Ovary (tissue), 3 donors: ENCODE measurements at regions not wholly inside any gene's neighbourhood (a gene's known extent, or its start where the extent isn't known, plus 50 kb on each side); places are given as distances from the start of the nearest gene placed in this dataset.

Experiments used
- POLR2A ChIP-seq: fragments of 450-650 bp; IDR thresholded peaks from one replicate; pipeline ENCODE4 v1.6.1; 2017; ENCODE audit warnings: antibody characterized with exemption, mild to moderate bottlenecking, moderate library complexity
- TF ChIP-seq, protein P1 (sequence below), 3 donors: fragments of 450-650 bp in 2 of 3; fragments of 200-600 bp in 1 of 3; IDR thresholded peaks; one replicate each; pipeline versions ENCODE4 v1.5.1 to v1.8.0; 2016 to 2022; ENCODE audit warnings: antibody characterized with exemption in 3 of 3, mild to moderate bottlenecking in 1 of 3
- donor health status: DM: no; HTN: no; CAD: no.

GRCh38 chr9:102519423-102519822 lies 475.7 kb upstream of the CYLC2 start:
- TF ChIP-seq, protein P1, sequence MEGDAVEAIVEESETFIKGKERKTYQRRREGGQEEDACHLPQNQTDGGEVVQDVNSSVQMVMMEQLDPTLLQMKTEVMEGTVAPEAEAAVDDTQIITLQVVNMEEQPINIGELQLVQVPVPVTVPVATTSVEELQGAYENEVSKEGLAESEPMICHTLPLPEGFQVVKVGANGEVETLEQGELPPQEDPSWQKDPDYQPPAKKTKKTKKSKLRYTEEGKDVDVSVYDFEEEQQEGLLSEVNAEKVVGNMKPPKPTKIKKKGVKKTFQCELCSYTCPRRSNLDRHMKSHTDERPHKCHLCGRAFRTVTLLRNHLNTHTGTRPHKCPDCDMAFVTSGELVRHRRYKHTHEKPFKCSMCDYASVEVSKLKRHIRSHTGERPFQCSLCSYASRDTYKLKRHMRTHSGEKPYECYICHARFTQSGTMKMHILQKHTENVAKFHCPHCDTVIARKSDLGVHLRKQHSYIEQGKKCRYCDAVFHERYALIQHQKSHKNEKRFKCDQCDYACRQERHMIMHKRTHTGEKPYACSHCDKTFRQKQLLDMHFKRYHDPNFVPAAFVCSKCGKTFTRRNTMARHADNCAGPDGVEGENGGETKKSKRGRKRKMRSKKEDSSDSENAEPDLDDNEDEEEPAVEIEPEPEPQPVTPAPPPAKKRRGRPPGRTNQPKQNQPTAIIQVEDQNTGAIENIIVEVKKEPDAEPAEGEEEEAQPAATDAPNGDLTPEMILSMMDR (IDR thresholded peaks at IDR 0.05) = no peak
- no peak for TF ChIP-seq POLR2A
